Epithelial cell of esophagus (primary cell): ENCODE measurements at regions not wholly inside any gene's neighbourhood (a gene's known extent, or its start where the extent isn't known, plus 50 kb on each side); places are given as distances from the start of the nearest gene placed in this dataset.
A peak's percentile ranks its signal among the peaks of the same experiment; 100 is the strongest.

Experiments used
- DNase-seq: peaks from one replicate; pipeline ENCODE4 v3.0.0; 2010; ENCODE audit warnings: low read depth
- H3K4me3 ChIP-seq: 2 replicates; pipeline ENCODE4 v1.5.1; 2011; ENCODE audit warnings: mild to moderate bottlenecking, low read length, control low read depth
- TF ChIP-seq, protein P1 (sequence below): IDR thresholded peaks from 2 replicates; pipeline ENCODE4 v1.5.1; 2011; ENCODE audit warnings: low read depth, mild to moderate bottlenecking, low read length, control low read depth, inconsistent platforms; ENCODE audit not compliant: insufficient read depth; ENCODE audit errors: missing control alignments

DNA sequence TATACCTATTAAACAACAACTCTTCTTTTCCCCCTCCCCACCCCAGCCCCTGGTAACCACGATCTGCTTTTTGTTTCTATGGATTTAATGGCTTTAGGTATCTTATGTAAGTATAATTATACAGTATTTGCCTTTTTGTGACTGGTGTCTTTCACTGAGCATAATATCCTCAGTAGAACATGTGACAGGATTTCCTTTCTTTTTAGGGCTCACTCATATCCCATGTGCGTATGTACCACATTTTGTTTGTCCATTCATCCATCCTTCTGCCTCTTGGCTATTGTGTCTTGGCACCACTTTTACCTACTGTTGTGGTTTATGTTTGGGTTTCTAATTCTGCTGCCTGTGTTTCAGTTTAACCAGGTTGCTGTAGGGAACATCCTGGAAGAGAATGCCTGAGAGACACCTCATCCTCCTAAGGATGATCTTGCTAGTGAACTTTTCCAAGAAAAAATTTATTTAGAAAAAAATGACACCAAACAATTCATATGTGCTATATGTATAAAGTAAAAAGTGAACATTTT lies 77.6 kb upstream of the SESN3 start:
- no peak overlapping the region for H3K4me3 ChIP-seq
- DNase-seq, result peak; percentile 49
- TF ChIP-seq, protein P1, sequence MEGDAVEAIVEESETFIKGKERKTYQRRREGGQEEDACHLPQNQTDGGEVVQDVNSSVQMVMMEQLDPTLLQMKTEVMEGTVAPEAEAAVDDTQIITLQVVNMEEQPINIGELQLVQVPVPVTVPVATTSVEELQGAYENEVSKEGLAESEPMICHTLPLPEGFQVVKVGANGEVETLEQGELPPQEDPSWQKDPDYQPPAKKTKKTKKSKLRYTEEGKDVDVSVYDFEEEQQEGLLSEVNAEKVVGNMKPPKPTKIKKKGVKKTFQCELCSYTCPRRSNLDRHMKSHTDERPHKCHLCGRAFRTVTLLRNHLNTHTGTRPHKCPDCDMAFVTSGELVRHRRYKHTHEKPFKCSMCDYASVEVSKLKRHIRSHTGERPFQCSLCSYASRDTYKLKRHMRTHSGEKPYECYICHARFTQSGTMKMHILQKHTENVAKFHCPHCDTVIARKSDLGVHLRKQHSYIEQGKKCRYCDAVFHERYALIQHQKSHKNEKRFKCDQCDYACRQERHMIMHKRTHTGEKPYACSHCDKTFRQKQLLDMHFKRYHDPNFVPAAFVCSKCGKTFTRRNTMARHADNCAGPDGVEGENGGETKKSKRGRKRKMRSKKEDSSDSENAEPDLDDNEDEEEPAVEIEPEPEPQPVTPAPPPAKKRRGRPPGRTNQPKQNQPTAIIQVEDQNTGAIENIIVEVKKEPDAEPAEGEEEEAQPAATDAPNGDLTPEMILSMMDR, result no peak

DNA sequence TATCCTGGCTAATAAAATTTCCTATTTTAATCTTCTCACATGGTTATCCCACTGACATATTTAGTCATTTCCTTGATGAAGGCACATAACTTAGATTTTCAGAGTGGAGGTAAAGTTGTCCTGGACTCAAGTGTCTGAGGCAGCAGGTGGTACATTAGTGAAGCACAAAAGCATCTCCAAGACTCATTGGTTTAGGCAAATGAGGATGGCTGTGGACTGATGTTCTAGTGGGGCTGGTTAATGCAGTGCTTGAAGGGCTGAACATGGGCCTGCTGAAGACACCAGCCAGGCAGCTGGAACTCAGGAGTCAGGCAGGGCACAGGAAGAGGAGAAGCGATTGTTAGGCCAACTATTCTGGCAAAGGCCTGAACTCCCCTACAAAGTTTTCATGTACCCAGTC lies 76.3 kb upstream of the SESN3 start:
- no peak overlapping the region for H3K4me3 ChIP-seq
- TF ChIP-seq, protein P1, result no peak
- no peak for DNase-seq

- no peak overlapping the region for H3K4me3 ChIP-seq
- no peak for DNase-seq
- TF ChIP-seq, protein P1, result no peak
These were observed 75.8 kb upstream of the SESN3 start for GRCh38 chr11:95306801-95307200.

- no peak overlapping the region for H3K4me3 ChIP-seq
- TF ChIP-seq, protein P1, result no peak
- DNase-seq, result no peak
These were observed 75.1 kb upstream of the SESN3 start for GRCh38 chr11:95306123-95306522.

- H3K4me3 ChIP-seq, result no peak overlapping the region
- no peak for DNase-seq
- TF ChIP-seq, protein P1, result no peak
These were observed 74.7 kb upstream of the SESN3 start for GRCh38 chr11:95305705-95306104.

DNA sequence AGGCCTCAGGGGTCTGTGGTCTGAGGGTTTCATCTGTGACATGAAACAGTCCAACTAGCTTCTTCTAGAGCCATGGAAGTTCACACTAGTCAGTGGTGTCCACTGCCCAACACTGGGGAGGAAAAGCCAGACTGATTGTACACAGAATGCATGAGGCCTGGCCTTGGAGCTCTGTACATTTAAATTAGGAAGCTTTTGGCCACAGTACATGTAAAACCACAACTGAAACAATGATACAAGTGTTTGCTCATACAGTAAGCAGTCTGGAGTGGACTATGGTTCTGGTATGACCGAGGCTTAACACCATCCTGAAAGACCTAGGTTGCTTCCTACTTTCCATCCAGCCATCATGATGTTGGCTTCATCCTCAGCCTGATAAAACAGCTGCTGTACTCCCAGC lies 73.8 kb upstream of the SESN3 start:
- no peak for DNase-seq
- H3K4me3 ChIP-seq, result no peak overlapping the region
- TF ChIP-seq, protein P1, result no peak

- DNase-seq, result no peak
- H3K4me3 ChIP-seq, result no peak overlapping the region
- TF ChIP-seq, protein P1, result no peak
These were observed 71.2 kb upstream of the SESN3 start for GRCh38 chr11:95302211-95302610.
